A673 (cell line): ENCODE measurements at regions not wholly inside any gene's neighbourhood (a gene's known extent, or its start where the extent isn't known, plus 50 kb on each side); places are given as distances from the start of the nearest gene placed in this dataset.

Experiments
- BruUV-seq: library from RNA; stranded (reverse); fragments of 400-500 nt; replicated peaks from 2 replicates; lab custom pipeline; 2021; lab: Mats Ljungman, UMichigan
- CTCF ChIA-PET: fragments of 300-600 bp; sonication (Branson Sonifier 250); formaldehyde crosslinking; loops from one replicate; lab custom pipeline; 2022; ENCODE audit warnings: antibody characterized with exemption; lab: Charles Lee
- POLR2A ChIA-PET: fragments of 300-600 bp; sonication (Branson Sonifier 250); formaldehyde crosslinking; loops from one replicate; lab custom pipeline; 2022; ENCODE audit warnings: antibody characterized with exemption; ENCODE audit not compliant: low non-redundant PET; lab: Charles Lee
- DNase-seq: peaks from one replicate; pipeline ENCODE4 v3.0.0-alpha.2; 2015; ENCODE audit warnings: low spot score
- H3K27ac ChIP-seq: fragments of 200-600 bp; sonication (generic); 2 replicates; pipeline ENCODE4 v1.5.1; 2016; ENCODE audit warnings: mixed run types, low read depth, mild to moderate bottlenecking, mixed read lengths, antibody characterized with exemption, low read length; ENCODE audit not compliant: poor library complexity, severe bottlenecking
- H3K27me3 ChIP-seq: fragments of 200-600 bp; sonication (generic); replicated peaks from 2 replicates; pipeline ENCODE4 v1.6.1; 2017; ENCODE audit warnings: mixed run types, low read depth, mild to moderate bottlenecking, mixed read lengths, antibody characterized with exemption, low read length; ENCODE audit not compliant: insufficient read depth, poor library complexity
- H3K36me3 ChIP-seq: fragments of 200-600 bp; sonication (generic); 2 replicates; pipeline ENCODE4 v1.6.1; 2016; ENCODE audit warnings: mixed run types, mild to moderate bottlenecking, mixed read lengths, antibody characterized with exemption, low read length; ENCODE audit not compliant: insufficient read depth, poor library complexity, severe bottlenecking
- H3K4me1 ChIP-seq: fragments of 200-600 bp; sonication (generic); 2 replicates; pipeline ENCODE4 v1.6.1; 2017; ENCODE audit warnings: mixed run types, mild to moderate bottlenecking, mixed read lengths, antibody characterized with exemption, low read length; ENCODE audit not compliant: insufficient read depth, poor library complexity, severe bottlenecking
- H3K4me3 ChIP-seq: fragments of 200-600 bp; sonication (generic); 2 replicates; pipeline ENCODE4 v1.5.1; 2016; ENCODE audit warnings: low read depth, mixed run types, mild to moderate bottlenecking, mixed read lengths, low read length; ENCODE audit not compliant: poor library complexity, severe bottlenecking
- H3K9me3 ChIP-seq: fragments of 200-600 bp; sonication (generic); 2 replicates; pipeline ENCODE4 v1.6.1; 2016; ENCODE audit warnings: mixed run types, low read depth, mild to moderate bottlenecking, mixed read lengths, antibody characterized with exemption, low read length; ENCODE audit not compliant: poor library complexity, severe bottlenecking
- CTCF ChIP-seq: fragments of 300-800, 200-600 bp; sonication (generic); conservative IDR thresholded peaks from 2 replicates; pipeline ENCODE4 v1.5.1; 2017; ENCODE audit warnings: low read depth, mild to moderate bottlenecking, antibody characterized with exemption, low read length, moderate library complexity, mixed read lengths
- EZH2 ChIP-seq: fragments of 200-600 bp; sonication (generic); IDR thresholded peaks from 2 replicates; pipeline ENCODE4 v1.6.1; 2017; ENCODE audit warnings: borderline replicate concordance, low read depth, mild to moderate bottlenecking, mixed read lengths, antibody characterized with exemption, low read length; ENCODE audit not compliant: poor library complexity, severe bottlenecking
- intact Hi-C: fragments of 100-400 bp; cut with micrococcal nuclease; formaldehyde crosslinking; loops from one replicate; pipeline ENCODE4 v1.10.0; 2022; ENCODE audit not compliant: unreplicated experiment

GRCh38 chr7:106736508-106737201 is 75.7 kb upstream of the CCDC71L start:
- intact Hi-C loops = loop anchor here (1.0 to 5.0 kb wide), 4 partner anchors 76 to 560 kb away; no protein-coding TSS in a partner anchor
- no peaks in the 10 kb centered on the region for H3K27me3 ChIP-seq
- no peak for TF ChIP-seq EZH2
- peak; percentile 71 for TF ChIP-seq CTCF
- BruUV-seq = no TSS peak
- ChIA-PET POLR2A (no interaction called here), CTCF (interaction anchor here (0.5 to 2.1 kb wide), 11 partner anchors 24 to 752 kb away, joined by 3 to 27 read pairs (median 4); partner anchors contain the start of gene CCDC71L)
- H3K27ac ChIP-seq = no peak overlapping the region
- peak; percentile 75 for DNase-seq
- H3K9me3 ChIP-seq = peaks cover 4% of the 10 kb centered on the region
- H3K36me3 ChIP-seq = no peaks in the 10 kb centered on the region
- no peak overlapping the region for H3K4me3 ChIP-seq
- H3K4me1 ChIP-seq = peaks cover 3% of the 10 kb centered on the region

- TF ChIP-seq EZH2 (no peak), CTCF (peak; percentile 64)
- ChIA-PET POLR2A (no interaction called here), CTCF (interaction anchor here (1.0 to 2.1 kb wide), 5 partner anchors 77 to 561 kb away, joined by 4 to 27 read pairs (median 7); partner anchors contain the start of gene CCDC71L)
Measured at GRCh38 chr7:106737202-106737562, 76.2 kb upstream of the CCDC71L start.

GRCh38 chr7:106740806-106741205 is 79.8 kb upstream of the CCDC71L start:
- POLR2A ChIA-PET = no interaction called here
- intact Hi-C loops = no loop called here

More at GRCh38 chr7:106737202-106737562, 76.2 kb upstream of the CCDC71L start:
- BruUV-seq = no TSS peak
- Histone ChIP-seq H3K36me3 (no peaks in the 10 kb centered on the region), H3K27ac (no peak overlapping the region), H3K9me3 (peaks cover 4% of the 10 kb centered on the region), H3K27me3 (no peaks in the 10 kb centered on the region), H3K4me3 (no peak overlapping the region), H3K4me1 (no peaks in the 10 kb centered on the region)
- peak; percentile 58 for DNase-seq
- intact Hi-C loops = loop anchor here (1.0 to 5.0 kb wide), 3 partner anchors 195 to 561 kb away; no protein-coding TSS in a partner anchor

More at GRCh38 chr7:106740806-106741205, 79.8 kb upstream of the CCDC71L start:
- DNase-seq = no peak
- no peak overlapping the region for H3K4me3 ChIP-seq
- CTCF ChIA-PET = no interaction called here
- H3K4me1 ChIP-seq = no peaks in the 10 kb centered on the region
- no peak for TF ChIP-seq EZH2
- no peak for TF ChIP-seq CTCF
- no peak overlapping the region for H3K27ac ChIP-seq
- no peaks in the 10 kb centered on the region for H3K27me3 ChIP-seq
- H3K9me3 ChIP-seq = no peaks in the 10 kb centered on the region
- no TSS peak for BruUV-seq
- H3K36me3 ChIP-seq = no peaks in the 10 kb centered on the region
